ENCODE measurements at regions not wholly inside any gene's neighbourhood (a gene's known extent, or its start where the extent isn't known, plus 50 kb on each side); places are given as distances from the start of the nearest gene placed in this dataset.

DNA sequence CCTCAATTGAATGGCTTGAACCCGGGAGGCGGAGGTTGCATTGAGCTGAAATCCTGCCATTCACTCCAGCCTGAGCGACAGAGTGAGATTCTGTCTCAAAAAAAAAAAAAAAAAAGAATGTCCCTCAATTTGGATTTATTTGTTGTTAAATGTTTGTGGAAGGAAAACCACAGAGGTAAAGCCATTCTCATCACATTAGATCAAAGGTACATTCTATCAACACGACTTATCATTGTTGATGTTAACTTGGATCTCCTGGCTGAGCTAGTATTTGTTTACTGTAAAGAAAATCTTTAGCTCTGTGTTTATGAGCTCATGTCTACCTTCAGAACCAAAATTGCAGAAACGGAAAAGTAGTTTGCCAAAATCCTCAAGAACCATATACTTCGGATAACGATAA is 91.4 kb upstream of the SALL4 start:
- no peak for TF ChIP-seq YY1 (IDR thresholded peaks at IDR 0.05; ENCODE audit: insufficient read depth, insufficient read length)
- TF ChIP-seq ZNF274 (IDR thresholded peaks at IDR 0.05; ENCODE audit: low read depth, low read length) = no peak
- no peak for TF ChIP-seq SUZ12 (IDR thresholded peaks at IDR 0.05; ENCODE audit: extremely low read depth, insufficient read depth, insufficient read length)

All from NT2/D1 (cell line).